H1 (cell line): ENCODE measurements at regions not wholly inside any gene's neighbourhood (a gene's known extent, or its start where the extent isn't known, plus 50 kb on each side); places are given as distances from the start of the nearest gene placed in this dataset.
"Not testable (repeated sequence)": the region's sequence is repeated elsewhere in the genome, so short reads cannot be mapped to it uniquely, and the experiment has no call there.

Experiments
- CTCF ChIA-PET: fragments of 300-600 bp; sonication (Branson Sonifier 250); formaldehyde crosslinking; loops from one replicate; lab custom pipeline; 2021; ENCODE audit not compliant: partially characterized antibody; lab: Charles Lee
- POLR2A ChIA-PET: fragments of 300-600 bp; sonication (Branson Sonifier 250); formaldehyde crosslinking; loops from one replicate; lab custom pipeline; 2021; ENCODE audit warnings: inconsistent platforms; ENCODE audit not compliant: partially characterized antibody; lab: Charles Lee
- DNase-seq, 2 experiments: peaks; one replicate each; pipeline versions ENCODE4 v3.0.0 to v3.0.0-alpha.2; 2010 to 2022; ENCODE audit warnings: low spot score in 2 of 2, low read depth in 1 of 2, mixed read lengths in 1 of 2
- FAIRE-seq: peaks from 2 replicates; lab custom pipeline; 2011; peaks lifted over from hg19 to GRCh38; lab: Jason Lieb, UNC
- H2AFZ ChIP-seq: 2 replicates; pipeline ENCODE4 v1.8.1; 2012; ENCODE audit warnings: low read length, inconsistent platforms
- H2AK5ac ChIP-seq: 2 replicates; pipeline ENCODE4 v1.6.1; 2013; ENCODE audit warnings: low read depth, low read length
- H2BK120ac ChIP-seq: replicated peaks from 2 replicates; pipeline ENCODE3; 2013; ENCODE audit warnings: low read depth, low read length, inconsistent platforms
- H2BK12ac ChIP-seq: 2 replicates; pipeline ENCODE4 v1.6.1; 2013; ENCODE audit warnings: low read depth, low read length
- H2BK15ac ChIP-seq: 2 replicates; pipeline ENCODE4 v1.6.1; 2013; ENCODE audit warnings: low read length
- H2BK20ac ChIP-seq: 2 replicates; pipeline ENCODE4 v1.6.1; 2013; ENCODE audit warnings: low read length
- H2BK5ac ChIP-seq: 2 replicates; pipeline ENCODE4 v1.6.1; 2013; ENCODE audit warnings: low read depth, low read length
- H3K14ac ChIP-seq: 2 replicates; pipeline ENCODE4 v1.6.1; 2013; ENCODE audit warnings: inconsistent platforms; ENCODE audit not compliant: insufficient read length
- H3K18ac ChIP-seq: 2 replicates; pipeline ENCODE4 v1.6.1; 2013; ENCODE audit warnings: low read length; ENCODE audit errors: extremely low read depth
- H3K23ac ChIP-seq: 2 replicates; pipeline ENCODE4 v1.6.1; 2013; ENCODE audit warnings: inconsistent platforms; ENCODE audit not compliant: insufficient read length
- H3K23me2 ChIP-seq: 2 replicates; pipeline ENCODE4 v1.6.1; 2013; ENCODE audit warnings: low read depth, low read length
- H3K27ac ChIP-seq: 2 replicates; pipeline ENCODE4 v1.6.1; 2011; ENCODE audit warnings: low read depth, low read length, inconsistent platforms
- H3K27me3 ChIP-seq, 4 experiments: replicated peaks in 1 of 4; 1 replicate in 1 of 4; 2 replicates in 3 of 4; pipeline versions ENCODE4 v1.6.1 to v1.8.1; 2011 to 2013; ENCODE audit warnings: low read length in 3 of 4, mild to moderate bottlenecking in 3 of 4, inconsistent platforms in 2 of 4, mixed read lengths in 2 of 4, moderate library complexity in 1 of 4; ENCODE audit not compliant: control insufficient read depth in 3 of 4, insufficient read depth in 3 of 4; ENCODE audit errors: extremely low read depth in 1 of 4
- H3K36me3 ChIP-seq, 4 experiments: 2 replicates each; pipeline versions ENCODE4 v1.6.1 to v1.8.1; 2011 to 2013; ENCODE audit warnings: mild to moderate bottlenecking in 4 of 4, low read length in 3 of 4, moderate library complexity in 2 of 4, control low read depth in 1 of 4, inconsistent platforms in 1 of 4; ENCODE audit not compliant: insufficient read depth in 4 of 4, control insufficient read depth in 2 of 4
- H3K4ac ChIP-seq: replicated peaks from 2 replicates; pipeline ENCODE3; 2013; ENCODE audit warnings: low read length, low read depth, mixed read lengths, inconsistent platforms; ENCODE audit not compliant: insufficient read length
- H3K4me1 ChIP-seq, 4 experiments: replicated peaks in 1 of 4; 1 replicate in 1 of 4; 2 replicates in 3 of 4; pipeline versions ENCODE4 v1.6.1 to v1.8.1; 2011 to 2013; ENCODE audit warnings: low read length in 3 of 4, inconsistent platforms in 2 of 4, mixed read lengths in 1 of 4; ENCODE audit not compliant: insufficient read depth in 4 of 4, control insufficient read depth in 3 of 4
- H3K4me2 ChIP-seq, 2 experiments: 2 replicates each; pipeline versions ENCODE4 v1.6.1 to v1.8.1; 2011 to 2013; ENCODE audit warnings: low read depth in 2 of 2, low read length in 2 of 2, control low read depth in 1 of 2, inconsistent platforms in 1 of 2, mild to moderate bottlenecking in 1 of 2; ENCODE audit not compliant: insufficient read depth in 1 of 2
- H3K4me3 ChIP-seq, 4 experiments: fragments of 200-600, 300-600 bp in 1 of 4; sonication (generic), shearing (Covaris generic), sonication (Bioruptor Twin) in 1 of 4; 2 replicates each; pipeline versions ENCODE4 v1.5.1 to v1.8.1; 2011 to 2016; ENCODE audit warnings: low read length in 4 of 4, low read depth in 3 of 4, control low read depth in 2 of 4, inconsistent platforms in 2 of 4, mild to moderate bottlenecking in 2 of 4, mixed read lengths in 1 of 4, moderate library complexity in 1 of 4; ENCODE audit not compliant: insufficient read depth in 2 of 4; ENCODE audit errors: extremely low read depth in 1 of 4
- H3K56ac ChIP-seq: replicated peaks from 2 replicates; pipeline ENCODE3; 2013; ENCODE audit warnings: low read depth, mild to moderate bottlenecking, mixed read lengths, low read length, inconsistent platforms; ENCODE audit not compliant: insufficient read length
- H3K79me1 ChIP-seq: 2 replicates; pipeline ENCODE4 v1.6.1; 2013; ENCODE audit warnings: low read depth, low read length, control low read depth
- H3K79me2 ChIP-seq, 2 experiments: 2 replicates each; pipeline versions ENCODE4 v1.6.1 to v1.8.1; 2012 to 2013; ENCODE audit warnings: low read length in 2 of 2, mild to moderate bottlenecking in 2 of 2, inconsistent platforms in 1 of 2; ENCODE audit not compliant: insufficient read depth in 2 of 2, control insufficient read depth in 1 of 2
- H3K9ac ChIP-seq, 4 experiments: replicated peaks in 1 of 4; 1 replicate in 1 of 4; 2 replicates in 3 of 4; pipeline versions ENCODE4 v1.6.1 to v1.8.1; 2011 to 2013; ENCODE audit warnings: low read depth in 3 of 4, low read length in 3 of 4, control low read depth in 2 of 4, mild to moderate bottlenecking in 2 of 4, moderate library complexity in 2 of 4, inconsistent platforms in 1 of 4; ENCODE audit errors: extremely low read depth in 1 of 4
- H3K9me3 ChIP-seq, 2 experiments: 2 replicates each; pipeline versions ENCODE4 v1.6.1 to v1.8.1; 2012 to 2013; ENCODE audit warnings: mild to moderate bottlenecking in 2 of 2, moderate library complexity in 2 of 2, control low read depth in 1 of 2, inconsistent platforms in 1 of 2, low read depth in 1 of 2, low read length in 1 of 2, mixed read lengths in 1 of 2; ENCODE audit not compliant: insufficient read depth in 2 of 2
- H4K20me1 ChIP-seq, 2 experiments: replicated peaks in 1 of 2; 2 replicates each; pipeline versions ENCODE3 to v1.8.1; 2011 to 2013; ENCODE audit warnings: inconsistent platforms in 2 of 2, low read length in 2 of 2, mild to moderate bottlenecking in 1 of 2; ENCODE audit not compliant: insufficient read depth in 2 of 2, control insufficient read depth in 1 of 2
- H4K5ac ChIP-seq: 2 replicates; pipeline ENCODE4 v1.6.1; 2013; ENCODE audit warnings: low read length, low read depth, mixed read lengths, inconsistent platforms; ENCODE audit not compliant: insufficient read length
- H4K8ac ChIP-seq: 2 replicates; pipeline ENCODE4 v1.8.0; 2013; ENCODE audit warnings: mild to moderate bottlenecking, moderate library complexity, low read length, inconsistent platforms; ENCODE audit not compliant: insufficient read depth; ENCODE audit errors: extremely low read depth
- H4K91ac ChIP-seq: replicated peaks from 2 replicates; pipeline ENCODE3; 2013; ENCODE audit warnings: low read length, mixed read lengths, inconsistent platforms; ENCODE audit not compliant: insufficient read length
- WGBS, 2 experiments: shearing (Covaris generic) in 1 of 2; methylation state at CpG; one replicate each; pipeline versions ENCODE4 v1.1.6 to v1.1.7; 2013 to 2015; ENCODE audit warnings: low lambda C conversion rate in 2 of 2, mixed read lengths in 2 of 2, inconsistent platforms in 1 of 2, low coverage in 1 of 2, missing lambda C conversion rate in 1 of 2; ENCODE audit not compliant: insufficient replicate concordance in 2 of 2, insufficient coverage in 1 of 2, insufficient read length in 1 of 2; ENCODE audit errors: extremely low coverage in 1 of 2, missing lambda C conversion rate in 1 of 2; 5-methylcytosine and 5-hydroxymethylcytosine counted together

- H4K8ac ChIP-seq, H2BK12ac ChIP-seq, FAIRE-seq, H3K23me2 ChIP-seq, H3K56ac ChIP-seq, H4K5ac ChIP-seq, H4K20me1 ChIP-seq, H3K23ac ChIP-seq, H4K91ac ChIP-seq, H2AFZ ChIP-seq, H3K79me2 ChIP-seq, H3K36me3 ChIP-seq, H3K4ac ChIP-seq, H2BK5ac ChIP-seq, H3K9ac ChIP-seq, H3K14ac ChIP-seq, H3K4me2 ChIP-seq, H2BK20ac ChIP-seq, H3K18ac ChIP-seq, DNase-seq, H3K4me3 ChIP-seq, H2AK5ac ChIP-seq, H3K27ac ChIP-seq, H3K4me1 ChIP-seq, H2BK120ac ChIP-seq, H3K79me1 ChIP-seq, H3K27me3 ChIP-seq, H2BK15ac ChIP-seq, POLR2A ChIA-PET, CTCF ChIA-PET: not testable (repeated sequence)
- WGBS, 2 experiments = 84% methylated on average over 2 of the region's 2 CpGs; no CpG with 5 or more reads in 1 of the 2 experiments
- H3K9me3 ChIP-seq = peaks cover 0 to 13% of the 10 kb centered on the region in 2 experiments; a peak in 2 of 4 replicates
Measured at GRCh38 chr1:163591131-163591530, 269.4 kb downstream of the NUF2 start.

- H3K79me1 ChIP-seq, H4K8ac ChIP-seq, H4K91ac ChIP-seq, H4K5ac ChIP-seq, H2AK5ac ChIP-seq, H2BK12ac ChIP-seq, POLR2A ChIA-PET, H2BK20ac ChIP-seq, FAIRE-seq, H3K79me2 ChIP-seq, H2BK120ac ChIP-seq, H3K27me3 ChIP-seq, H3K4me3 ChIP-seq, H4K20me1 ChIP-seq, H3K4me1 ChIP-seq, H3K4ac ChIP-seq, H3K27ac ChIP-seq, H2BK15ac ChIP-seq, H3K4me2 ChIP-seq, H3K23me2 ChIP-seq, H3K18ac ChIP-seq, H3K23ac ChIP-seq, H3K9ac ChIP-seq, DNase-seq, CTCF ChIA-PET, H3K14ac ChIP-seq, H3K56ac ChIP-seq, H2BK5ac ChIP-seq, H2AFZ ChIP-seq, H3K36me3 ChIP-seq: not testable (repeated sequence)
- peaks cover 0 to 13% of the 10 kb centered on the region in 2 experiments; a peak in 2 of 4 replicates for H3K9me3 ChIP-seq
- WGBS, 2 experiments = 82% methylated on average over 3 of the region's 3 CpGs; no CpG with 5 or more reads in 1 of the 2 experiments
Measured at GRCh38 chr1:163592623-163593022, 270.9 kb downstream of the NUF2 start.
